Pancreas (tissue), 10 donors: ENCODE measurements at regions not wholly inside any gene's neighbourhood (a gene's known extent, or its start where the extent isn't known, plus 50 kb on each side); places are given as distances from the start of the nearest gene placed in this dataset.

Experiments used
- ATAC-seq, 4 donors: fragments of 200-7000 bp; cut with Tn5 transposase; one replicate each; pipeline versions ENCODE4 v1.8.0 to v1.9.1; 2020; ENCODE audit warnings: mild to moderate bottlenecking in 4 of 4, moderate library complexity in 4 of 4
- DNase-seq, 6 donors: peaks; one replicate each; pipeline ENCODE4 v3.0.0-alpha.2; 2020
- FAIRE-seq: peaks from 2 replicates; lab custom pipeline; 2012; peaks lifted over from hg19 to GRCh38; lab: Jason Lieb, UNC
- H3K27ac ChIP-seq, 4 donors: fragments of 200-600 bp; sonication (generic); 1 replicate in 3 of 4; 2 replicates in 1 of 4; pipeline versions ENCODE4 v1.5.0 to v1.8.0; 2020
- H3K27me3 ChIP-seq, 4 donors: fragments of 200-600 bp; one replicate each; pipeline ENCODE4 v1.8.0; 2021
- H3K36me3 ChIP-seq, 3 donors: fragments of 200-600 bp; sonication (generic) in 1 of 3; one replicate each; pipeline versions ENCODE4 v1.5.0 to v1.8.0; 2020 to 2021
- H3K4me1 ChIP-seq, 3 donors: fragments of 200-600 bp; one replicate each; pipeline ENCODE4 v1.8.0; 2021
- H3K4me3 ChIP-seq, 4 donors: fragments of 200-600 bp; sonication (generic) in 2 of 4; one replicate each; pipeline versions ENCODE4 v1.5.0 to v1.8.0; 2020 to 2021
- H3K9me3 ChIP-seq, 4 donors: fragments of 200-600 bp; one replicate each; pipeline ENCODE4 v1.8.0; 2021
- CTCF ChIP-seq, 4 donors: fragments of 200-600 bp; sonication (generic) in 3 of 4; IDR thresholded peaks; one replicate each; pipeline versions ENCODE4 v1.5.0 to v1.8.0; 2021; ENCODE audit warnings: antibody characterized with exemption in 4 of 4
- WGBS, 2 donors: extraction: QIAGEN DNeasy Blood & Tissue Kit; methylation state at CpG; one replicate each; pipeline ENCODE4 v1.1.7; 2013; 5-methylcytosine and 5-hydroxymethylcytosine counted together
- intact Hi-C, 3 donors: fragments of 100-400 bp; cut with DNase I; formaldehyde crosslinking; loops; one replicate each; pipeline versions ENCODE4 v1.11.1 to v1.14.2; 2022
- donor health status: healthy with polysubstance abuse.
- donor health status: DM: no; HTN: no; CAD: no; lungs with moderate emphysema.
- donor health status: DM: no; HTN: no; CAD: no.
- donor health status: control.
- donor health status: control.
- donor health status: Bipolar disorder and iron deficiency.
- donor health status: DM: yes; HTN: yes; CAD: no.
- donor health status: DM: no; HTN: no; CAD: no.
- donor health status: DM: no; HTN: no; CAD: no.
- donor health status: DM: yes; HTN: yes; CAD: no.

DNA sequence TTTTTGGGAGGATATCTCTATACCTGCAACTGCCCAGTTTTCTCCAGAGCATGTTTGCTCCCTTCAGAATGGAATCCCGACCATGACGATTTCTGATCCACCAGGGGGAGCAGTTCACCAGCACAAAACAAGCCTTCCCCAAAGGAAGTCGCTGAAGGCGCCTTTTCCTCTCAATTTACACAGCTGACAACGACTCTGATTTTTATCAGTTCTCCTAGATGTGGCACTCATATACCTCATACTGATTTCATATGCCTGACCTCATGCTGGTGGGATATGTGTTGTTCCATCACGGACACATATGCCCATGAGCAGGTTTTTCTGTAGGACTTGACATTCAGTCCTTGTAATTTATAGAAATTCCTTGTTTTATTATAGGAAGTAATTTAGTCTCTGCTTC, 1028.2 kb downstream of the MCTP2 start:
- H3K27ac ChIP-seq: no peak overlapping the region
- no peaks in the 10 kb centered on the region for H3K9me3 ChIP-seq

DNA sequence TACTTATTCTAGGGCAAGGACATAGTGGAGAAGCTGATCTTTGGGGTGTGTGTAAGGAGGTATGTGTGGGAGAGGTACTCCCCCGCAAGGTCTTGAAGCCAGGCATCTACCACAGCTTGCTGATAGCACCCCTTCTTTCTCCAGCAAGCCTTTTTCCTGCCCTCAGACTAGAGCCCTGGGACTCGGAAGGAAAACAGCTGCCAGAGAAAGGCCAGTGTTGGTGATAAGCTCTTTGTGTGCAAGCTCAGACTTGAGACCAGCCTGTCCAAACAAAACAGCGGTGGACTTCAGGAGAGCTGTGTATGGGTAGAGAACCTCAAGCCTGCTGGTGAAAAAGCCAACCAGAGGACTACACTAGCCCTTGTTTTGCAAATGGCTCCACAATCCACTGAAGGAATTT, 1028.6 kb downstream of the MCTP2 start:
- TF ChIP-seq CTCF (IDR thresholded peaks at IDR 0.05): no peak
- Histone ChIP-seq H3K4me3 (no peak overlapping the region), H3K27ac (no peak overlapping the region), H3K36me3 (no peaks in the 10 kb centered on the region), H3K27me3 (no peaks in the 10 kb centered on the region), H3K9me3 (no peaks in the 10 kb centered on the region), H3K4me1 (no peaks in the 10 kb centered on the region)
- intact Hi-C loops: loop anchor here in 2 of 3 donors (10.0 kb wide), 2 partner anchors 1085 to 1975 kb away; no protein-coding TSS in a partner anchor
- FAIRE-seq (no peak), DNase-seq (no peak), ATAC-seq (peak in 2 of 4 donors; percentile 26 to 62)
- WGBS, 2 donors: 43 to 48% methylated on average over 3 of the region's 3 CpGs

More for the DNA sequence above, 1028.2 kb downstream of the MCTP2 start:
- intact Hi-C loops: loop anchor here in 1 of 3 donors (10.0 kb wide), 1 partner anchor 1975 kb away; no protein-coding TSS in a partner anchor
- peak; percentile 44 to 76 (median 59) for TF ChIP-seq CTCF (IDR thresholded peaks at IDR 0.05)
- Histone ChIP-seq H3K4me3 (no peak overlapping the region), H3K27me3 (no peaks in the 10 kb centered on the region), H3K4me1 (no peaks in the 10 kb centered on the region), H3K36me3 (no peaks in the 10 kb centered on the region)
- DNase-seq (peak in 4 of 6 donors; percentile 28 to 67 (median 35)), ATAC-seq (peak; percentile 48 to 90 (median 84)), FAIRE-seq (peak; percentile 84)
- WGBS, 2 donors: 6 to 8% methylated on average over 6 of the region's 6 CpGs

- no peaks in the 10 kb centered on the region for H3K9me3 ChIP-seq
- H3K4me3 ChIP-seq: no peak overlapping the region
- H3K27me3 ChIP-seq: no peaks in the 10 kb centered on the region
- no peak overlapping the region for H3K27ac ChIP-seq
- DNase-seq (no peak), FAIRE-seq (no peak), ATAC-seq (no peak)
- H3K4me1 ChIP-seq: no peaks in the 10 kb centered on the region
- no peak for TF ChIP-seq CTCF (IDR thresholded peaks at IDR 0.05)
- 71 to 85% methylated on average over 5 of the region's 5 CpGs for WGBS, 2 donors
- no peaks in the 10 kb centered on the region for H3K36me3 ChIP-seq
- intact Hi-C loops: loop anchor here in 1 of 3 donors (10.0 kb wide), 1 partner anchor 1084 kb away; no protein-coding TSS in a partner anchor
Observed at GRCh38 chr15:95260856-95261255, 1029.5 kb downstream of the MCTP2 start.

DNA sequence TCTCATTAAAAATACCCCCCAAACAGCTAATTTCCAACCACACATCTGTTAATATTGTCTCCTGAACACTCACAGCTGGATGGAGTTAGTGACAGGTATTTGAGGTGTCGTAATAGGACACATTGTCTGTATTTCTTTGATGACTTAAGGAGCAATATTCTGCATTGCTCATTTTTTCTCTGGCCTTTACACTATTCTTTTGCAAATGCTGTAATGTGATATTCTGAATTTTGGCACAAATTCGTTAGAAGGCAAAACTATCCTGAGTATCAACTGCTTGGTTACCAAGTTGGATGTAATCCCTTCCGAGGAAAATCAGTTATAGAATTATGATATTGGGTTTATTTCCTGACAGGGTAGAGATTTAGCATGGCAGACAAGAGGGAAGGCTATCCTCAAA, 1030.2 kb downstream of the MCTP2 start:
- Histone ChIP-seq H3K9me3 (no peaks in the 10 kb centered on the region), H3K4me3 (no peak overlapping the region), H3K36me3 (no peaks in the 10 kb centered on the region), H3K27me3 (no peaks in the 10 kb centered on the region), H3K4me1 (no peaks in the 10 kb centered on the region), H3K27ac (no peak overlapping the region)
- no peak for ATAC-seq
- TF ChIP-seq CTCF (IDR thresholded peaks at IDR 0.05): no peak
- WGBS, 2 donors: 72 to 82% methylated on average over 3 of the region's 3 CpGs
- FAIRE-seq: no peak
- no peak for DNase-seq
- intact Hi-C loops: loop anchor here in 1 of 3 donors (10.0 kb wide), 1 partner anchor 1083 kb away; no protein-coding TSS in a partner anchor

- Histone ChIP-seq H3K9me3 (no peaks in the 10 kb centered on the region), H3K4me3 (no peak overlapping the region), H3K4me1 (no peaks in the 10 kb centered on the region), H3K36me3 (no peaks in the 10 kb centered on the region), H3K27me3 (no peaks in the 10 kb centered on the region), H3K27ac (no peak overlapping the region)
- no peak for TF ChIP-seq CTCF (IDR thresholded peaks at IDR 0.05)
- DNase-seq: no peak
- WGBS, 2 donors: 66 to 77% methylated on average over 6 of the region's 6 CpGs
- ATAC-seq: no peak
- no peak for FAIRE-seq
- intact Hi-C loops: loop anchor here in 1 of 3 donors (10.0 kb wide), 1 partner anchor 1083 kb away; no protein-coding TSS in a partner anchor
Observed at GRCh38 chr15:95261968-95262367, 1030.6 kb downstream of the MCTP2 start.
